ENCODE measurements at regions not wholly inside any gene's neighbourhood (a gene's known extent, or its start where the extent isn't known, plus 50 kb on each side); places are given as distances from the start of the nearest gene placed in this dataset.

GRCh38 chr10:4522296-4523000 is 303.6 kb upstream of the AKR1E2 start:
- DNase-seq, result no peak

- no peak for DNase-seq
Observed at GRCh38 chr10:4519658-4520402, 306.2 kb upstream of the AKR1E2 start.

GRCh38 chr10:4517746-4518145 is 308.3 kb upstream of the AKR1E2 start:
- DNase-seq, result no peak

GRCh38 chr10:4515721-4516120 is 310.3 kb upstream of the AKR1E2 start:
- no peak for DNase-seq

GRCh38 chr10:4514445-4515108 is 311.4 kb upstream of the AKR1E2 start:
- DNase-seq, result peak; percentile 55

- peak; percentile 47 for DNase-seq
Observed at GRCh38 chr10:4512671-4513240, 313.3 kb upstream of the AKR1E2 start.

GRCh38 chr10:4512196-4512595 is 313.8 kb upstream of the AKR1E2 start:
- DNase-seq, result no peak

- DNase-seq, result no peak
Observed at GRCh38 chr10:4511509-4511908, 314.5 kb upstream of the AKR1E2 start.

- DNase-seq, result no peak
Observed at GRCh38 chr10:4509405-4509804, 316.6 kb upstream of the AKR1E2 start.

GRCh38 chr10:4506095-4506494 is 319.9 kb upstream of the AKR1E2 start:
- DNase-seq, result no peak

GRCh38 chr10:4504550-4504949 is 321.5 kb upstream of the AKR1E2 start:
- no peak for DNase-seq

- no peak for DNase-seq
Observed at GRCh38 chr10:4503076-4503475, 322.9 kb upstream of the AKR1E2 start.

- no peak for DNase-seq
Observed at GRCh38 chr10:4501306-4501705, 324.7 kb upstream of the AKR1E2 start.

GRCh38 chr10:4498711-4499251 is 327.2 kb upstream of the AKR1E2 start:
- DNase-seq, result peak; percentile 47

- DNase-seq, result no peak
Observed at GRCh38 chr10:4494551-4494950, 331.5 kb upstream of the AKR1E2 start.

- no peak for DNase-seq
Observed at GRCh38 chr10:4492202-4492601, 333.8 kb upstream of the AKR1E2 start.

GRCh38 chr10:4488904-4489303 is 337.1 kb upstream of the AKR1E2 start:
- no peak for DNase-seq

GRCh38 chr10:4485636-4486035 is 340.4 kb upstream of the AKR1E2 start:
- DNase-seq, result no peak

GRCh38 chr10:4483811-4484210 is 342.2 kb upstream of the AKR1E2 start:
- no peak for DNase-seq

- DNase-seq, result no peak
Observed at GRCh38 chr10:4482659-4483058, 343.3 kb upstream of the AKR1E2 start.

GRCh38 chr10:4481192-4481591 is 344.8 kb upstream of the AKR1E2 start:
- no peak for DNase-seq

GRCh38 chr10:4479342-4479741 is 346.7 kb upstream of the AKR1E2 start:
- no peak for DNase-seq

GRCh38 chr10:4477664-4478063 is 348.3 kb upstream of the AKR1E2 start:
- DNase-seq, result no peak

All from femur (tissue), 1 donor.